DOHH2 (cell line): ENCODE measurements at regions not wholly inside any gene's neighbourhood (a gene's known extent, or its start where the extent isn't known, plus 50 kb on each side); places are given as distances from the start of the nearest gene placed in this dataset.
"Not testable (repeated sequence)": the region's sequence is repeated elsewhere in the genome, so short reads cannot be mapped to it uniquely, and the experiment has no call there.

Experiments
- H3F3A ChIP-seq: fragments of 200-600 bp; sonication (generic), shearing (Covaris generic); 2 replicates; pipeline ENCODE4 v1.6.0; 2016; ENCODE audit warnings: antibody characterized with exemption, mild to moderate bottlenecking; ENCODE audit not compliant: control insufficient read depth, insufficient read depth
- H3K27ac ChIP-seq: fragments of 200-600 bp; sonication (generic); 2 replicates; pipeline ENCODE4 v1.5.1; 2014; ENCODE audit warnings: low read depth, mild to moderate bottlenecking, low read length, moderate library complexity
- H3K27me3 ChIP-seq: fragments of 200-600 bp; sonication (generic); 2 replicates; pipeline ENCODE4 v1.6.1; 2014; ENCODE audit warnings: mild to moderate bottlenecking, low read length, mixed read lengths; ENCODE audit not compliant: control insufficient read depth
- H3K36me3 ChIP-seq: fragments of 200-600 bp; sonication (generic); 2 replicates; pipeline ENCODE4 v1.6.1; 2014; ENCODE audit warnings: mild to moderate bottlenecking, low read length, moderate library complexity, mixed read lengths; ENCODE audit not compliant: control insufficient read depth
- H3K4me1 ChIP-seq: fragments of 200-600 bp; sonication (generic); 2 replicates; pipeline ENCODE4 v1.6.1; 2014; ENCODE audit warnings: mild to moderate bottlenecking, low read length, mixed read lengths; ENCODE audit not compliant: control insufficient read depth
- H3K4me2 ChIP-seq: fragments of 200-600 bp; sonication (generic); 2 replicates; pipeline ENCODE4 v1.6.0; 2014; ENCODE audit warnings: mild to moderate bottlenecking, low read length, moderate library complexity
- H3K4me3 ChIP-seq: fragments of 200-600 bp; sonication (generic); 2 replicates; pipeline ENCODE4 v1.5.1; 2014; ENCODE audit warnings: mild to moderate bottlenecking, low read length, mixed read lengths
- H3K79me2 ChIP-seq: fragments of 200-600 bp; sonication (generic); 2 replicates; pipeline ENCODE4 v1.6.1; 2014; ENCODE audit warnings: mild to moderate bottlenecking, low read length, mixed read lengths; ENCODE audit not compliant: control insufficient read depth
- H3K9me2 ChIP-seq: fragments of 200-600 bp; sonication (generic); replicated peaks from 2 replicates; pipeline ENCODE4 v1.6.1; 2014; ENCODE audit warnings: mild to moderate bottlenecking, low read length, mixed read lengths; ENCODE audit not compliant: control insufficient read depth
- H3K9me3 ChIP-seq: fragments of 200-600 bp; sonication (generic); 2 replicates; pipeline ENCODE4 v1.6.1; 2014; ENCODE audit warnings: antibody characterized with exemption, low read length, mixed read lengths; ENCODE audit not compliant: control insufficient read depth, insufficient read depth
- H4K20me1 ChIP-seq: fragments of 200-600 bp; sonication (generic); 2 replicates; pipeline ENCODE4 v1.6.0; 2014; ENCODE audit warnings: low read depth, mild to moderate bottlenecking, antibody characterized with exemption, low read length, moderate library complexity; ENCODE audit not compliant: control insufficient read depth, insufficient read depth
- CTCF ChIP-seq: fragments of 200-600 bp; sonication (generic); IDR thresholded peaks from one replicate; pipeline ENCODE4 v1.5.1; 2014; ENCODE audit warnings: antibody characterized with exemption, mild to moderate bottlenecking, low read depth, low read length; ENCODE audit not compliant: poor library complexity, severe bottlenecking
- EZH2phosphoT487 ChIP-seq: fragments of 200-600 bp; sonication (generic); IDR thresholded peaks from 2 replicates; pipeline ENCODE4 v1.6.1; 2017; ENCODE audit warnings: borderline replicate concordance, mild to moderate bottlenecking, antibody characterized with exemption, low read length, moderate library complexity, mixed read lengths

- no peaks in the 10 kb centered on the region for H3K79me2 ChIP-seq
- no peaks in the 10 kb centered on the region for H4K20me1 ChIP-seq
- no peaks in the 10 kb centered on the region for H3K36me3 ChIP-seq
- TF ChIP-seq CTCF (no peak), EZH2phosphoT487 (no peak)
- H3K4me2 ChIP-seq: no peak overlapping the region
- H3K4me3 ChIP-seq: no peak overlapping the region
- H3F3A ChIP-seq: no peaks in the 10 kb centered on the region
- no peak overlapping the region for H3K27ac ChIP-seq
- no peaks in the 10 kb centered on the region; the same call in 1 of the 2 replicates for H3K9me3 ChIP-seq
- no peaks in the 10 kb centered on the region for H3K9me2 ChIP-seq
- H3K4me1 ChIP-seq: no peaks in the 10 kb centered on the region
- H3K27me3 ChIP-seq: no peaks in the 10 kb centered on the region
These were observed 418.8 kb upstream of the SMIM21 start for GRCh38 chr18:75846321-75846720.

GRCh38 chr18:75845413-75845812 lies 417.9 kb upstream of the SMIM21 start:
- TF ChIP-seq CTCF (no peak), EZH2phosphoT487 (no peak)
- H3K4me1 ChIP-seq: no peaks in the 10 kb centered on the region
- H4K20me1 ChIP-seq: no peaks in the 10 kb centered on the region
- no peaks in the 10 kb centered on the region; the same call in 1 of the 2 replicates for H3K9me3 ChIP-seq
- no peak overlapping the region for H3K4me3 ChIP-seq
- no peak overlapping the region for H3K27ac ChIP-seq
- H3K4me2 ChIP-seq: no peak overlapping the region
- no peaks in the 10 kb centered on the region for H3K79me2 ChIP-seq
- no peaks in the 10 kb centered on the region for H3K27me3 ChIP-seq
- H3K9me2 ChIP-seq: no peaks in the 10 kb centered on the region
- H3F3A ChIP-seq: no peaks in the 10 kb centered on the region
- no peaks in the 10 kb centered on the region for H3K36me3 ChIP-seq

- no peaks in the 10 kb centered on the region for H3K4me1 ChIP-seq
- no peaks in the 10 kb centered on the region; the same call in 1 of the 2 replicates for H3K9me3 ChIP-seq
- H3K4me3 ChIP-seq: no peak overlapping the region
- TF ChIP-seq CTCF (no peak), EZH2phosphoT487 (no peak)
- no peaks in the 10 kb centered on the region for H3K36me3 ChIP-seq
- H3K9me2 ChIP-seq: no peaks in the 10 kb centered on the region
- no peaks in the 10 kb centered on the region for H3K27me3 ChIP-seq
- no peak overlapping the region for H3K4me2 ChIP-seq
- no peaks in the 10 kb centered on the region for H3F3A ChIP-seq
- no peak overlapping the region for H3K27ac ChIP-seq
- H4K20me1 ChIP-seq: no peaks in the 10 kb centered on the region
- no peaks in the 10 kb centered on the region for H3K79me2 ChIP-seq
These were observed 416.6 kb upstream of the SMIM21 start for GRCh38 chr18:75844146-75844545.

GRCh38 chr18:75840131-75840530 lies 412.6 kb upstream of the SMIM21 start:
- no peaks in the 10 kb centered on the region for H4K20me1 ChIP-seq
- TF ChIP-seq CTCF (no peak), EZH2phosphoT487 (no peak)
- no peaks in the 10 kb centered on the region for H3K27me3 ChIP-seq
- H3K4me3 ChIP-seq: no peak overlapping the region
- no peak overlapping the region for H3K4me2 ChIP-seq
- no peak overlapping the region for H3K27ac ChIP-seq
- H3K9me2 ChIP-seq: no peaks in the 10 kb centered on the region
- no peaks in the 10 kb centered on the region for H3K36me3 ChIP-seq
- H3K79me2 ChIP-seq: no peaks in the 10 kb centered on the region
- H3K4me1 ChIP-seq: no peaks in the 10 kb centered on the region
- no peaks in the 10 kb centered on the region for H3F3A ChIP-seq
- no peaks in the 10 kb centered on the region for H3K9me3 ChIP-seq

GRCh38 chr18:75839686-75840085 lies 412.2 kb upstream of the SMIM21 start:
- not testable (repeated sequence) for H3K4me1 ChIP-seq, H3K36me3 ChIP-seq, H3K4me2 ChIP-seq, H3K79me2 ChIP-seq, H3K27me3 ChIP-seq, H3K9me2 ChIP-seq, H3F3A ChIP-seq, H3K27ac ChIP-seq, H4K20me1 ChIP-seq, H3K4me3 ChIP-seq, H3K9me3 ChIP-seq
